Upper lobe of left lung (tissue), 6 donors: ENCODE measurements at regions not wholly inside any gene's neighbourhood (a gene's known extent, or its start where the extent isn't known, plus 50 kb on each side); places are given as distances from the start of the nearest gene placed in this dataset.

Source experiments
- ATAC-seq, 2 donors: fragments of 200-7000 bp; cut with Tn5 transposase; one replicate each; pipeline ENCODE4 v1.9.1; 2022; ENCODE audit warnings: mild to moderate bottlenecking in 2 of 2, moderate library complexity in 2 of 2; ENCODE audit not compliant: low FRiP score in 2 of 2
- DNase-seq, 2 donors: peaks; one replicate each; pipeline ENCODE4 v3.0.0-alpha.2; 2019 to 2020
- H3K27ac ChIP-seq, 4 donors: fragments of 200-600 bp; sonication (generic); one replicate each; pipeline ENCODE4 v1.5.1; 2016 to 2019
- H3K27me3 ChIP-seq, 4 donors: fragments of 200-600 bp; sonication (generic); one replicate each; pipeline ENCODE4 v1.5.1; 2017 to 2019
- H3K36me3 ChIP-seq, 4 donors: fragments of 200-600 bp; sonication (generic); one replicate each; pipeline ENCODE4 v1.5.1; 2016 to 2019
- H3K4me1 ChIP-seq, 4 donors: fragments of 200-600 bp; sonication (generic); one replicate each; pipeline ENCODE4 v1.5.1; 2018 to 2019
- H3K4me3 ChIP-seq, 4 donors: fragments of 200-600 bp; sonication (generic); one replicate each; pipeline ENCODE4 v1.5.1; 2017 to 2019; ENCODE audit warnings: mild to moderate bottlenecking in 2 of 4, moderate library complexity in 1 of 4
- H3K9me3 ChIP-seq, 4 donors: fragments of 200-600 bp; sonication (generic); one replicate each; pipeline ENCODE4 v1.5.1; 2018 to 2019
- CTCF ChIP-seq, 6 experiments: fragments of 450-650 bp in 4 of 6; fragments of 200-600 bp in 2 of 6; sonication (generic) in 2 of 6; IDR thresholded peaks; one replicate each; pipeline ENCODE4 v1.5.1; 2016 to 2019; ENCODE audit warnings: antibody characterized with exemption in 6 of 6
- EP300 ChIP-seq, 4 donors: sonication (generic); formaldehyde crosslinking; IDR thresholded peaks; one replicate each; pipeline ENCODE4 v1.5.1; 2017; ENCODE audit warnings: antibody characterized with exemption in 4 of 4, control low read depth in 2 of 4
- POLR2A ChIP-seq, 4 donors: fragments of 450-650 bp; IDR thresholded peaks; one replicate each; pipeline ENCODE4 v1.5.1; 2016 to 2017; ENCODE audit warnings: antibody characterized with exemption in 4 of 4, mild to moderate bottlenecking in 2 of 4
- POLR2AphosphoS5 ChIP-seq, 2 donors: sonication (generic); formaldehyde crosslinking; IDR thresholded peaks; one replicate each; pipeline ENCODE4 v1.5.1; 2017; ENCODE audit warnings: antibody characterized with exemption in 2 of 2
- WGBS, 2 donors: methylation state at CpG; one replicate each; pipeline ENCODE4 v1.1.5; 2017 to 2018; 5-methylcytosine and 5-hydroxymethylcytosine counted together
- donor health status: DM: no; HTN: no; CAD: no; lungs with moderate emphysema.
- donor health status: DM: no; HTN: yes; CAD: no; lungs with severe emphysema.

GRCh38 chr18:45317948-45318640 lies 297.2 kb upstream of the SLC14A2 start:
- Histone ChIP-seq H3K4me3 (no peak overlapping the region), H3K4me1 (no peaks in the 10 kb centered on the region), H3K9me3 (no peaks in the 10 kb centered on the region), H3K36me3 (no peaks in the 10 kb centered on the region), H3K27ac (no peak overlapping the region), H3K27me3 (no peaks in the 10 kb centered on the region)
- TF ChIP-seq CTCF (IDR thresholded peaks at IDR 0.05) (no peak), EP300 (IDR thresholded peaks at IDR 0.05) (no peak), POLR2AphosphoS5 (IDR thresholded peaks at IDR 0.05) (no peak), POLR2A (IDR thresholded peaks at IDR 0.05) (no peak)
- DNase-seq (no peak), ATAC-seq (no peak)
- WGBS, 2 donors, result 72 to 73% methylated on average over 10 of the region's 10 CpGs

GRCh38 chr18:45320724-45321123 lies 294.6 kb upstream of the SLC14A2 start:
- Histone ChIP-seq H3K4me3 (no peak overlapping the region), H3K27ac (peak overlapping the region in 2 of 4 donors; percentile 25 to 26), H3K36me3 (no peaks in the 10 kb centered on the region), H3K27me3 (no peaks in the 10 kb centered on the region), H3K9me3 (no peaks in the 10 kb centered on the region), H3K4me1 (peaks cover 0 to 4% (median 0%) of the 10 kb centered on the region in 4 donors)
- DNase-seq, result no peak
- TF ChIP-seq CTCF (IDR thresholded peaks at IDR 0.05) (no peak), EP300 (IDR thresholded peaks at IDR 0.05) (no peak), POLR2AphosphoS5 (IDR thresholded peaks at IDR 0.05) (no peak)
- ATAC-seq, result peak in 1 of 2 donors; percentile 16
- 51 to 59% methylated on average over 3 of the region's 3 CpGs for WGBS, 2 donors

- Histone ChIP-seq H3K4me1 (peaks cover 0 to 4% (median 0%) of the 10 kb centered on the region in 4 donors), H3K27ac (peak overlapping the region in 1 of 4 donors; percentile 26), H3K9me3 (no peaks in the 10 kb centered on the region), H3K4me3 (no peak overlapping the region), H3K27me3 (no peaks in the 10 kb centered on the region), H3K36me3 (no peaks in the 10 kb centered on the region)
- DNase-seq, result no peak
- WGBS, 2 donors, result 79 to 87% methylated on average over 8 of the region's 8 CpGs
- ATAC-seq, result no peak
- TF ChIP-seq CTCF (IDR thresholded peaks at IDR 0.05), result no peak
- no peak for TF ChIP-seq EP300 (IDR thresholded peaks at IDR 0.05)
- no peak for TF ChIP-seq POLR2AphosphoS5 (IDR thresholded peaks at IDR 0.05)
- TF ChIP-seq POLR2A (IDR thresholded peaks at IDR 0.05), result no peak
Measured at GRCh38 chr18:45321520-45321919, 293.8 kb upstream of the SLC14A2 start.

- Histone ChIP-seq H3K4me1 (peaks cover 0 to 4% (median 0%) of the 10 kb centered on the region in 4 donors), H3K27me3 (no peaks in the 10 kb centered on the region), H3K9me3 (no peaks in the 10 kb centered on the region), H3K4me3 (no peak overlapping the region), H3K36me3 (no peaks in the 10 kb centered on the region), H3K27ac (no peak overlapping the region)
- TF ChIP-seq CTCF (IDR thresholded peaks at IDR 0.05) (no peak), EP300 (IDR thresholded peaks at IDR 0.05) (no peak), POLR2AphosphoS5 (IDR thresholded peaks at IDR 0.05) (no peak), POLR2A (IDR thresholded peaks at IDR 0.05) (no peak)
- no peak for DNase-seq
- 81 to 83% methylated on average over 4 of the region's 4 CpGs for WGBS, 2 donors
- ATAC-seq, result no peak
Measured at GRCh38 chr18:45322343-45322742, 292.9 kb upstream of the SLC14A2 start.

- Histone ChIP-seq H3K4me3 (no peak overlapping the region), H3K4me1 (peaks cover 0 to 4% (median under 1%) of the 10 kb centered on the region in 4 donors), H3K27ac (peak overlapping the region in 2 of 4 donors; percentile 49 to 56), H3K27me3 (no peaks in the 10 kb centered on the region), H3K36me3 (no peaks in the 10 kb centered on the region), H3K9me3 (no peaks in the 10 kb centered on the region)
- no peak for ATAC-seq
- WGBS, 2 donors, result 61 to 70% methylated on average over 3 of the region's 3 CpGs
- no peak for DNase-seq
- no peak for TF ChIP-seq POLR2A (IDR thresholded peaks at IDR 0.05)
- TF ChIP-seq CTCF (IDR thresholded peaks at IDR 0.05), result no peak
- TF ChIP-seq EP300 (IDR thresholded peaks at IDR 0.05), result no peak
- no peak for TF ChIP-seq POLR2AphosphoS5 (IDR thresholded peaks at IDR 0.05)
Measured at GRCh38 chr18:45324101-45324494, 291.2 kb upstream of the SLC14A2 start.
